Brain microvascular endothelial cell (primary cell): ENCODE measurements at regions not wholly inside any gene's neighbourhood (a gene's known extent, or its start where the extent isn't known, plus 50 kb on each side); places are given as distances from the start of the nearest gene placed in this dataset.

Experiments
- DNase-seq: peaks from one replicate; pipeline ENCODE4 v3.0.0-alpha.2; 2020
- H3K27ac ChIP-seq: fragments of 250-450 bp; sonication (Bioruptor Pico); 2 replicates; pipeline ENCODE4 v1.5.1; 2020; ENCODE audit warnings: mild to moderate bottlenecking, moderate library complexity
- H3K27me3 ChIP-seq: fragments of 250-450 bp; sonication (Bioruptor Pico); replicated peaks from 2 replicates; pipeline ENCODE4 v1.5.1; 2020; ENCODE audit warnings: mild to moderate bottlenecking
- H3K36me3 ChIP-seq: fragments of 250-450 bp; sonication (Bioruptor Pico); replicated peaks from 2 replicates; pipeline ENCODE4 v1.5.1; 2020; ENCODE audit warnings: mild to moderate bottlenecking
- H3K4me3 ChIP-seq: 2 replicates; pipeline ENCODE4 v1.5.1; 2011; ENCODE audit warnings: low read depth, mild to moderate bottlenecking, control low read depth, low read length, moderate library complexity
- CTCF ChIP-seq: IDR thresholded peaks from 2 replicates; pipeline ENCODE4 v1.5.1; 2011; ENCODE audit warnings: low read depth, mild to moderate bottlenecking, moderate library complexity, low read length, control low read depth, inconsistent platforms; ENCODE audit errors: missing control alignments
- in situ Hi-C: cut with HindIII; loops from 2 replicates; pipeline ENCODE4 v1.10.0; 2017; ENCODE audit warnings: low sequenced_read_pairs, low pct_ligation_motif_present

GRCh38 chr5:99675974-99676373 lies 747.2 kb upstream of the CHD1 start:
- DNase-seq = no peak
- TF ChIP-seq CTCF = no peak
- no peak overlapping the region for H3K27ac ChIP-seq
- no peaks in the 10 kb centered on the region for H3K36me3 ChIP-seq
- in situ Hi-C loops = no loop called here
- H3K4me3 ChIP-seq = no peak overlapping the region
- no peaks in the 10 kb centered on the region for H3K27me3 ChIP-seq

- Histone ChIP-seq H3K27ac (no peak overlapping the region), H3K36me3 (no peaks in the 10 kb centered on the region), H3K4me3 (no peak overlapping the region), H3K27me3 (no peaks in the 10 kb centered on the region)
- DNase-seq = no peak
- no peak for TF ChIP-seq CTCF
- in situ Hi-C loops = no loop called here
Measured at GRCh38 chr5:99674101-99674500, 745.3 kb upstream of the CHD1 start.

- no peak overlapping the region for H3K4me3 ChIP-seq
- H3K36me3 ChIP-seq = no peaks in the 10 kb centered on the region
- H3K27ac ChIP-seq = no peak overlapping the region
- DNase-seq = no peak
- in situ Hi-C loops = no loop called here
- no peaks in the 10 kb centered on the region for H3K27me3 ChIP-seq
- TF ChIP-seq CTCF = no peak
Measured at GRCh38 chr5:99664972-99665371, 736.2 kb upstream of the CHD1 start.

GRCh38 chr5:99651298-99651697 lies 722.5 kb upstream of the CHD1 start:
- in situ Hi-C loops = no loop called here
- Histone ChIP-seq H3K4me3 (no peak overlapping the region), H3K27me3 (no peaks in the 10 kb centered on the region), H3K27ac (no peak overlapping the region), H3K36me3 (no peaks in the 10 kb centered on the region)
- no peak for TF ChIP-seq CTCF
- DNase-seq = no peak

GRCh38 chr5:99646011-99646647 lies 717.3 kb upstream of the CHD1 start:
- DNase-seq = no peak
- H3K27ac ChIP-seq = no peak overlapping the region
- no peaks in the 10 kb centered on the region for H3K36me3 ChIP-seq
- no peak overlapping the region for H3K4me3 ChIP-seq
- TF ChIP-seq CTCF = no peak
- H3K27me3 ChIP-seq = no peaks in the 10 kb centered on the region
- in situ Hi-C loops = no loop called here

- Histone ChIP-seq H3K36me3 (no peaks in the 10 kb centered on the region), H3K27me3 (no peaks in the 10 kb centered on the region), H3K4me3 (no peak overlapping the region), H3K27ac (no peak overlapping the region)
- no peak for TF ChIP-seq CTCF
- in situ Hi-C loops = no loop called here
- DNase-seq = no peak
Measured at GRCh38 chr5:99644822-99645221, 716.0 kb upstream of the CHD1 start.
